ENCODE measurements at regions not wholly inside any gene's neighbourhood (a gene's known extent, or its start where the extent isn't known, plus 50 kb on each side); places are given as distances from the start of the nearest gene placed in this dataset.

GRCh38 chr5:162858770-162859169 is 578.6 kb upstream of the CCNG1 start:
- Histone ChIP-seq H3F3A (ENCODE audit: insufficient read depth, low read length, poor library complexity, severe bottlenecking) (no peaks in the 10 kb centered on the region), H3K27ac (ENCODE audit: low read length) (no peak overlapping the region), H3K27me3 (ENCODE audit: insufficient read depth, low read depth, low read length) (no peaks in the 10 kb centered on the region), H3K4me2 (ENCODE audit: low read length) (no peak overlapping the region), H3K9ac (ENCODE audit: low read length) (no peak overlapping the region), H3K79me2 (replicated peaks; ENCODE audit: insufficient read depth, low read length) (no peaks in the 10 kb centered on the region), H4K20me1 (ENCODE audit: insufficient read depth) (no peaks in the 10 kb centered on the region), H3K9me2 (ENCODE audit: insufficient read depth, low read length) (no peaks in the 10 kb centered on the region), H3K36me3 (ENCODE audit: insufficient read depth, low read length) (no peaks in the 10 kb centered on the region), H3K9me3 (ENCODE audit: low read length) (no peaks in the 10 kb centered on the region), H2AFZ (ENCODE audit: low read depth, low read length) (no peak overlapping the region), H3K4me3 (ENCODE audit: low read length) (no peak overlapping the region)
- TF ChIP-seq POLR2AphosphoS5 (IDR thresholded peaks at IDR 0.05) = no peak
- no peak for TF ChIP-seq EZH2 (IDR thresholded peaks at IDR 0.05; ENCODE audit: borderline replicate concordance, insufficient read depth, low read length, poor library complexity, severe bottlenecking)
- TF ChIP-seq RAD21 (conservative IDR thresholded peaks at IDR 0.05) = no peak
- TF ChIP-seq TAF1 (IDR thresholded peaks at IDR 0.05; ENCODE audit: low read depth) = no peak
- no peak for TF ChIP-seq SMC3 (conservative IDR thresholded peaks at IDR 0.05; ENCODE audit: poor library complexity)
- TF ChIP-seq EP300 (conservative IDR thresholded peaks at IDR 0.05; ENCODE audit: poor library complexity, severe bottlenecking) = no peak
- no peak for TF ChIP-seq REST (IDR thresholded peaks at IDR 0.05; ENCODE audit: borderline replicate concordance)
- TF ChIP-seq MXI1 (conservative IDR thresholded peaks at IDR 0.05; ENCODE audit: poor library complexity, severe bottlenecking) = no peak
- no peak for TF ChIP-seq CTCF (IDR thresholded peaks at IDR 0.05; ENCODE audit: poor library complexity, severe bottlenecking)

- Histone ChIP-seq H3K4me2 (ENCODE audit: low read length) (no peak overlapping the region), H3K27me3 (ENCODE audit: insufficient read depth, low read depth, low read length) (no peaks in the 10 kb centered on the region), H3K4me3 (ENCODE audit: low read length) (no peak overlapping the region), H3F3A (ENCODE audit: insufficient read depth, low read length, poor library complexity, severe bottlenecking) (no peaks in the 10 kb centered on the region), H3K27ac (ENCODE audit: low read length) (no peak overlapping the region), H3K36me3 (ENCODE audit: insufficient read depth, low read length) (no peaks in the 10 kb centered on the region), H3K9me3 (ENCODE audit: low read length) (no peaks in the 10 kb centered on the region), H3K79me2 (replicated peaks; ENCODE audit: insufficient read depth, low read length) (no peaks in the 10 kb centered on the region), H2AFZ (ENCODE audit: low read depth, low read length) (no peak overlapping the region), H3K9ac (ENCODE audit: low read length) (no peak overlapping the region), H3K9me2 (ENCODE audit: insufficient read depth, low read length) (no peaks in the 10 kb centered on the region), H4K20me1 (ENCODE audit: insufficient read depth) (no peaks in the 10 kb centered on the region)
- TF ChIP-seq MXI1 (conservative IDR thresholded peaks at IDR 0.05; ENCODE audit: poor library complexity, severe bottlenecking) (no peak), REST (IDR thresholded peaks at IDR 0.05; ENCODE audit: borderline replicate concordance) (no peak), RAD21 (conservative IDR thresholded peaks at IDR 0.05) (no peak), EP300 (conservative IDR thresholded peaks at IDR 0.05; ENCODE audit: poor library complexity, severe bottlenecking) (no peak), SMC3 (conservative IDR thresholded peaks at IDR 0.05; ENCODE audit: poor library complexity) (no peak), EZH2 (IDR thresholded peaks at IDR 0.05; ENCODE audit: borderline replicate concordance, insufficient read depth, low read length, poor library complexity, severe bottlenecking) (no peak), CTCF (IDR thresholded peaks at IDR 0.05; ENCODE audit: poor library complexity, severe bottlenecking) (no peak), POLR2AphosphoS5 (IDR thresholded peaks at IDR 0.05) (no peak), TAF1 (IDR thresholded peaks at IDR 0.05; ENCODE audit: low read depth) (no peak)
These were observed 566.4 kb upstream of the CCNG1 start for GRCh38 chr5:162870966-162871365.

All from neural cell (in vitro differentiated cells).